H1 (cell line): ENCODE measurements at regions not wholly inside any gene's neighbourhood (a gene's known extent, or its start where the extent isn't known, plus 50 kb on each side); places are given as distances from the start of the nearest gene placed in this dataset.
"Not testable (repeated sequence)": the region's sequence is repeated elsewhere in the genome, so short reads cannot be mapped to it uniquely, and the experiment has no call there.

Source experiments
- CTCF ChIA-PET: fragments of 300-600 bp; sonication (Branson Sonifier 250); formaldehyde crosslinking; loops from one replicate; lab custom pipeline; 2021; ENCODE audit not compliant: partially characterized antibody; lab: Charles Lee
- POLR2A ChIA-PET: fragments of 300-600 bp; sonication (Branson Sonifier 250); formaldehyde crosslinking; loops from one replicate; lab custom pipeline; 2021; ENCODE audit warnings: inconsistent platforms; ENCODE audit not compliant: partially characterized antibody; lab: Charles Lee
- DNase-seq, 2 experiments: peaks; one replicate each; pipeline versions ENCODE4 v3.0.0 to v3.0.0-alpha.2; 2010 to 2022; ENCODE audit warnings: low spot score in 2 of 2, low read depth in 1 of 2, mixed read lengths in 1 of 2
- FAIRE-seq: peaks from 2 replicates; lab custom pipeline; 2011; peaks lifted over from hg19 to GRCh38; lab: Jason Lieb, UNC
- H2AFZ ChIP-seq: 2 replicates; pipeline ENCODE4 v1.8.1; 2012; ENCODE audit warnings: low read length, inconsistent platforms
- H2AK5ac ChIP-seq: 2 replicates; pipeline ENCODE4 v1.6.1; 2013; ENCODE audit warnings: low read depth, low read length
- H2BK120ac ChIP-seq: replicated peaks from 2 replicates; pipeline ENCODE3; 2013; ENCODE audit warnings: low read depth, low read length, inconsistent platforms
- H2BK12ac ChIP-seq: 2 replicates; pipeline ENCODE4 v1.6.1; 2013; ENCODE audit warnings: low read depth, low read length
- H2BK15ac ChIP-seq: 2 replicates; pipeline ENCODE4 v1.6.1; 2013; ENCODE audit warnings: low read length
- H2BK20ac ChIP-seq: 2 replicates; pipeline ENCODE4 v1.6.1; 2013; ENCODE audit warnings: low read length
- H2BK5ac ChIP-seq: 2 replicates; pipeline ENCODE4 v1.6.1; 2013; ENCODE audit warnings: low read depth, low read length
- H3K14ac ChIP-seq: 2 replicates; pipeline ENCODE4 v1.6.1; 2013; ENCODE audit warnings: inconsistent platforms; ENCODE audit not compliant: insufficient read length
- H3K18ac ChIP-seq: 2 replicates; pipeline ENCODE4 v1.6.1; 2013; ENCODE audit warnings: low read length; ENCODE audit errors: extremely low read depth
- H3K23ac ChIP-seq: 2 replicates; pipeline ENCODE4 v1.6.1; 2013; ENCODE audit warnings: inconsistent platforms; ENCODE audit not compliant: insufficient read length
- H3K23me2 ChIP-seq: 2 replicates; pipeline ENCODE4 v1.6.1; 2013; ENCODE audit warnings: low read depth, low read length
- H3K27ac ChIP-seq: 2 replicates; pipeline ENCODE4 v1.6.1; 2011; ENCODE audit warnings: low read depth, low read length, inconsistent platforms
- H3K27me3 ChIP-seq, 4 experiments: replicated peaks in 1 of 4; 1 replicate in 1 of 4; 2 replicates in 3 of 4; pipeline versions ENCODE4 v1.6.1 to v1.8.1; 2011 to 2013; ENCODE audit warnings: low read length in 3 of 4, mild to moderate bottlenecking in 3 of 4, inconsistent platforms in 2 of 4, mixed read lengths in 2 of 4, moderate library complexity in 1 of 4; ENCODE audit not compliant: control insufficient read depth in 3 of 4, insufficient read depth in 3 of 4; ENCODE audit errors: extremely low read depth in 1 of 4
- H3K36me3 ChIP-seq, 4 experiments: 2 replicates each; pipeline versions ENCODE4 v1.6.1 to v1.8.1; 2011 to 2013; ENCODE audit warnings: mild to moderate bottlenecking in 4 of 4, low read length in 3 of 4, moderate library complexity in 2 of 4, control low read depth in 1 of 4, inconsistent platforms in 1 of 4; ENCODE audit not compliant: insufficient read depth in 4 of 4, control insufficient read depth in 2 of 4
- H3K4ac ChIP-seq: replicated peaks from 2 replicates; pipeline ENCODE3; 2013; ENCODE audit warnings: low read length, low read depth, mixed read lengths, inconsistent platforms; ENCODE audit not compliant: insufficient read length
- H3K4me1 ChIP-seq, 4 experiments: replicated peaks in 1 of 4; 1 replicate in 1 of 4; 2 replicates in 3 of 4; pipeline versions ENCODE4 v1.6.1 to v1.8.1; 2011 to 2013; ENCODE audit warnings: low read length in 3 of 4, inconsistent platforms in 2 of 4, mixed read lengths in 1 of 4; ENCODE audit not compliant: insufficient read depth in 4 of 4, control insufficient read depth in 3 of 4
- H3K4me2 ChIP-seq, 2 experiments: 2 replicates each; pipeline versions ENCODE4 v1.6.1 to v1.8.1; 2011 to 2013; ENCODE audit warnings: low read depth in 2 of 2, low read length in 2 of 2, control low read depth in 1 of 2, inconsistent platforms in 1 of 2, mild to moderate bottlenecking in 1 of 2; ENCODE audit not compliant: insufficient read depth in 1 of 2
- H3K4me3 ChIP-seq, 4 experiments: fragments of 200-600, 300-600 bp in 1 of 4; sonication (generic), shearing (Covaris generic), sonication (Bioruptor Twin) in 1 of 4; 2 replicates each; pipeline versions ENCODE4 v1.5.1 to v1.8.1; 2011 to 2016; ENCODE audit warnings: low read length in 4 of 4, low read depth in 3 of 4, control low read depth in 2 of 4, inconsistent platforms in 2 of 4, mild to moderate bottlenecking in 2 of 4, mixed read lengths in 1 of 4, moderate library complexity in 1 of 4; ENCODE audit not compliant: insufficient read depth in 2 of 4; ENCODE audit errors: extremely low read depth in 1 of 4
- H3K56ac ChIP-seq: replicated peaks from 2 replicates; pipeline ENCODE3; 2013; ENCODE audit warnings: low read depth, mild to moderate bottlenecking, mixed read lengths, low read length, inconsistent platforms; ENCODE audit not compliant: insufficient read length
- H3K79me1 ChIP-seq: 2 replicates; pipeline ENCODE4 v1.6.1; 2013; ENCODE audit warnings: low read depth, low read length, control low read depth
- H3K79me2 ChIP-seq, 2 experiments: 2 replicates each; pipeline versions ENCODE4 v1.6.1 to v1.8.1; 2012 to 2013; ENCODE audit warnings: low read length in 2 of 2, mild to moderate bottlenecking in 2 of 2, inconsistent platforms in 1 of 2; ENCODE audit not compliant: insufficient read depth in 2 of 2, control insufficient read depth in 1 of 2
- H3K9ac ChIP-seq, 4 experiments: replicated peaks in 1 of 4; 1 replicate in 1 of 4; 2 replicates in 3 of 4; pipeline versions ENCODE4 v1.6.1 to v1.8.1; 2011 to 2013; ENCODE audit warnings: low read depth in 3 of 4, low read length in 3 of 4, control low read depth in 2 of 4, mild to moderate bottlenecking in 2 of 4, moderate library complexity in 2 of 4, inconsistent platforms in 1 of 4; ENCODE audit errors: extremely low read depth in 1 of 4
- H3K9me3 ChIP-seq, 2 experiments: 2 replicates each; pipeline versions ENCODE4 v1.6.1 to v1.8.1; 2012 to 2013; ENCODE audit warnings: mild to moderate bottlenecking in 2 of 2, moderate library complexity in 2 of 2, control low read depth in 1 of 2, inconsistent platforms in 1 of 2, low read depth in 1 of 2, low read length in 1 of 2, mixed read lengths in 1 of 2; ENCODE audit not compliant: insufficient read depth in 2 of 2
- H4K20me1 ChIP-seq, 2 experiments: replicated peaks in 1 of 2; 2 replicates each; pipeline versions ENCODE3 to v1.8.1; 2011 to 2013; ENCODE audit warnings: inconsistent platforms in 2 of 2, low read length in 2 of 2, mild to moderate bottlenecking in 1 of 2; ENCODE audit not compliant: insufficient read depth in 2 of 2, control insufficient read depth in 1 of 2
- H4K5ac ChIP-seq: 2 replicates; pipeline ENCODE4 v1.6.1; 2013; ENCODE audit warnings: low read length, low read depth, mixed read lengths, inconsistent platforms; ENCODE audit not compliant: insufficient read length
- H4K8ac ChIP-seq: 2 replicates; pipeline ENCODE4 v1.8.0; 2013; ENCODE audit warnings: mild to moderate bottlenecking, moderate library complexity, low read length, inconsistent platforms; ENCODE audit not compliant: insufficient read depth; ENCODE audit errors: extremely low read depth
- H4K91ac ChIP-seq: replicated peaks from 2 replicates; pipeline ENCODE3; 2013; ENCODE audit warnings: low read length, mixed read lengths, inconsistent platforms; ENCODE audit not compliant: insufficient read length
- WGBS, 2 experiments: shearing (Covaris generic) in 1 of 2; methylation state at CpG; one replicate each; pipeline versions ENCODE4 v1.1.6 to v1.1.7; 2013 to 2015; ENCODE audit warnings: low lambda C conversion rate in 2 of 2, mixed read lengths in 2 of 2, inconsistent platforms in 1 of 2, low coverage in 1 of 2, missing lambda C conversion rate in 1 of 2; ENCODE audit not compliant: insufficient replicate concordance in 2 of 2, insufficient coverage in 1 of 2, insufficient read length in 1 of 2; ENCODE audit errors: extremely low coverage in 1 of 2, missing lambda C conversion rate in 1 of 2; 5-methylcytosine and 5-hydroxymethylcytosine counted together

DNA sequence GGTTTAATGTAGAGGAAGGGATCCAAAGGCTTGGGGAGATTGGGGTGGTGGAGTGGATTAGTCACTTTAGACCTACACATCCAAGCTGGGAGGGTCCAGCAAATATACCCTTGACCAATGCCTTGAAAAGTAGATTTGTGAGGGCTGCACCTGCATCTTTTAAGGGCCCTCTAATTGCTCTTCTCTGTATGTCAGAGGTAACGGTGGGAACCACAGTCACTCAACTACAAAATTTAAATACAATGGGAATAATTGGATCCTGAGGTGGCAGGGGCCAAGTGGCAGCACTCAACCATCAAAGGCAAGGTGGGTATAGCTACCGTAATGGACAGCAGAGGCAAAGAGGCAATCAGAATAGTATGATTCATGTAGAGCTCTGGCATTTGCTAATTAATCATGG is 833.7 kb upstream of the ARRDC3 start:
- H3K4ac ChIP-seq, H2BK20ac ChIP-seq, H3K4me2 ChIP-seq, H3K27me3 ChIP-seq, POLR2A ChIA-PET, H3K36me3 ChIP-seq, H4K5ac ChIP-seq, H4K8ac ChIP-seq, H4K20me1 ChIP-seq, H2BK5ac ChIP-seq, H2AK5ac ChIP-seq, H3K27ac ChIP-seq, FAIRE-seq, H3K23me2 ChIP-seq, H3K79me1 ChIP-seq, H3K79me2 ChIP-seq, H3K9me3 ChIP-seq, H3K23ac ChIP-seq, H2BK120ac ChIP-seq, DNase-seq, H3K56ac ChIP-seq, H2AFZ ChIP-seq, H3K4me1 ChIP-seq, H3K9ac ChIP-seq, H3K14ac ChIP-seq, H2BK15ac ChIP-seq, H4K91ac ChIP-seq, H3K18ac ChIP-seq, H2BK12ac ChIP-seq, H3K4me3 ChIP-seq: not testable (repeated sequence)
- CTCF ChIA-PET = interaction anchor here (0.8 kb wide), 1 partner anchor 287 kb away, joined by 4 read pairs; no protein-coding TSS in a partner anchor
- 77% methylated on average over 2 of the region's 2 CpGs; no CpG with 5 or more reads in 1 of the 2 experiments for WGBS, 2 experiments
